IMR-90 (cell line): ENCODE measurements at regions not wholly inside any gene's neighbourhood (a gene's known extent, or its start where the extent isn't known, plus 50 kb on each side); places are given as distances from the start of the nearest gene placed in this dataset.

Experiments used
- ATAC-seq: fragments of 200-7000 bp; cut with Tn5 transposase; 2 replicates; pipeline ENCODE4 v1.9.1; 2020; ENCODE audit warnings: low read depth, mild to moderate bottlenecking, moderate library complexity
- BruUV-seq: library from RNA; stranded (reverse); fragments of 400-500 nt; replicated peaks from 2 replicates; lab custom pipeline; 2021; lab: Mats Ljungman, UMichigan
- CTCF ChIA-PET: fragments of 300-600 bp; formaldehyde crosslinking; extraction: SDS; loops from one replicate; lab custom pipeline; 2021; ENCODE audit warnings: antibody characterized with exemption; lab: Yijun Ruan, JAX
- POLR2A ChIA-PET: fragments of 300-600 bp; sonication (Branson Sonifier 250); formaldehyde crosslinking; loops from one replicate; lab custom pipeline; 2022; ENCODE audit warnings: antibody characterized with exemption; ENCODE audit not compliant: unreplicated experiment; lab: Charles Lee
- DNase-seq: peaks from one replicate; pipeline ENCODE4 v3.0.0; 2013
- H2AFZ ChIP-seq: replicated peaks from 2 replicates; pipeline ENCODE3; 2013; ENCODE audit warnings: low read length, mild to moderate bottlenecking; ENCODE audit not compliant: poor library complexity
- H2AK5ac ChIP-seq: 2 replicates; pipeline ENCODE4 v1.6.1; 2013; ENCODE audit warnings: low read depth, low read length, inconsistent platforms
- H2AK9ac ChIP-seq: replicated peaks from 2 replicates; pipeline ENCODE3; 2013; ENCODE audit warnings: mild to moderate bottlenecking, low read depth, low read length, moderate library complexity; ENCODE audit not compliant: poor library complexity
- H2BK120ac ChIP-seq: 2 replicates; pipeline ENCODE4 v1.6.1; 2013; ENCODE audit warnings: low read depth, low read length, inconsistent platforms
- H2BK15ac ChIP-seq: 3 replicates; pipeline ENCODE4 v1.6.1; 2013; ENCODE audit warnings: low read depth, low read length, inconsistent platforms
- H2BK20ac ChIP-seq: 2 replicates; pipeline ENCODE4 v1.6.1; 2013; ENCODE audit warnings: low read depth, mild to moderate bottlenecking, inconsistent platforms, low read length, moderate library complexity
- H2BK5ac ChIP-seq: 2 replicates; pipeline ENCODE4 v1.6.1; 2013; ENCODE audit warnings: mild to moderate bottlenecking, low read depth, low read length, inconsistent platforms; ENCODE audit not compliant: poor library complexity, severe bottlenecking
- H3K14ac ChIP-seq: replicated peaks from 2 replicates; pipeline ENCODE4 v1.6.1; 2013; ENCODE audit warnings: low read depth, low read length, inconsistent platforms
- H3K18ac ChIP-seq: 2 replicates; pipeline ENCODE4 v1.6.1; 2013; ENCODE audit warnings: low read depth, low read length, control low read depth
- H3K23ac ChIP-seq: 2 replicates; pipeline ENCODE4 v1.6.1; 2013; ENCODE audit warnings: low read depth, low read length, inconsistent platforms
- H3K27ac ChIP-seq: 2 replicates; pipeline ENCODE4 v1.5.1; 2013; ENCODE audit warnings: mild to moderate bottlenecking, control low read depth, low read length; ENCODE audit not compliant: insufficient read depth
- H3K27me3 ChIP-seq: 2 replicates; pipeline ENCODE4 v1.6.1; 2013; ENCODE audit warnings: low read length; ENCODE audit not compliant: control insufficient read depth, insufficient read depth
- H3K36me3 ChIP-seq: 2 replicates; pipeline ENCODE4 v1.6.1; 2013; ENCODE audit warnings: low read length, mixed read lengths; ENCODE audit not compliant: control insufficient read depth, insufficient read depth
- H3K4ac ChIP-seq: 2 replicates; pipeline ENCODE4 v1.6.1; 2013; ENCODE audit warnings: low read depth, low read length, inconsistent platforms
- H3K4me1 ChIP-seq: 2 replicates; pipeline ENCODE4 v1.6.1; 2013; ENCODE audit warnings: low read length, mixed read lengths; ENCODE audit not compliant: control insufficient read depth, insufficient read depth
- H3K4me2 ChIP-seq: 2 replicates; pipeline ENCODE4 v1.6.1; 2013; ENCODE audit warnings: low read depth, mild to moderate bottlenecking, control low read depth, low read length, moderate library complexity
- H3K4me3 ChIP-seq: 2 replicates; pipeline ENCODE4 v1.5.1; 2013; ENCODE audit warnings: low read depth, mild to moderate bottlenecking, control low read depth, low read length, moderate library complexity; ENCODE audit not compliant: insufficient read depth
- H3K56ac ChIP-seq: 2 replicates; pipeline ENCODE4 v1.6.1; 2013; ENCODE audit warnings: low read length, inconsistent platforms; ENCODE audit not compliant: insufficient read depth; ENCODE audit errors: extremely low read depth
- H3K79me1 ChIP-seq, 2 experiments: 2 replicates each; pipeline ENCODE4 v1.6.1; 2013; ENCODE audit warnings: low read length in 2 of 2, inconsistent platforms in 1 of 2, low read depth in 1 of 2
- H3K9ac ChIP-seq: 2 replicates; pipeline ENCODE4 v1.6.1; 2013; ENCODE audit warnings: low read depth, low read length, control low read depth
- H3K9me1 ChIP-seq: 2 replicates; pipeline ENCODE4 v1.6.1; 2013; ENCODE audit warnings: low read length, inconsistent platforms; ENCODE audit not compliant: insufficient read depth
- H3K9me3 ChIP-seq: 2 replicates; pipeline ENCODE4 v1.6.1; 2013; ENCODE audit warnings: low read length; ENCODE audit not compliant: control insufficient read depth, insufficient read depth
- H4K20me1 ChIP-seq: 2 replicates; pipeline ENCODE4 v1.6.1; 2013; ENCODE audit warnings: low read length, inconsistent platforms; ENCODE audit not compliant: insufficient read depth
- H4K5ac ChIP-seq: 2 replicates; pipeline ENCODE4 v1.6.1; 2013; ENCODE audit warnings: mild to moderate bottlenecking, low read depth, low read length, control low read depth
- H4K8ac ChIP-seq, 2 experiments: 2 replicates each; pipeline ENCODE4 v1.6.1; 2013; ENCODE audit warnings: low read depth in 2 of 2, low read length in 2 of 2, control low read depth in 1 of 2, inconsistent platforms in 1 of 2
- H4K91ac ChIP-seq: 2 replicates; pipeline ENCODE4 v1.6.1; 2013; ENCODE audit warnings: low read depth, low read length, inconsistent platforms; ENCODE audit not compliant: insufficient read depth
- BHLHE40 ChIP-seq: fragments of 150-350 bp; IDR thresholded peaks from 2 replicates; pipeline ENCODE4 v1.6.1; 2016; ENCODE audit warnings: mild to moderate bottlenecking, low read depth, low read length
- CEBPB ChIP-seq: IDR thresholded peaks from 2 replicates; pipeline ENCODE4 v1.6.1; 2012; ENCODE audit warnings: low read depth, low read length, improper control_type of control experiment
- CHD1 ChIP-seq: IDR thresholded peaks from 2 replicates; pipeline ENCODE4 v1.6.1; 2012; ENCODE audit warnings: low read depth, low read length, improper control_type of control experiment
- FOS ChIP-seq: fragments of 150-350 bp; IDR thresholded peaks from 2 replicates; pipeline ENCODE4 v1.6.1; 2016; ENCODE audit warnings: low read depth, low read length
- MAFK ChIP-seq: IDR thresholded peaks from 2 replicates; pipeline ENCODE4 v1.6.1; 2012; ENCODE audit warnings: low read depth, low read length, improper control_type of control experiment
- MAZ ChIP-seq: IDR thresholded peaks from 2 replicates; pipeline ENCODE4 v1.6.1; 2012; ENCODE audit warnings: low read depth, mild to moderate bottlenecking, low read length, improper control_type of control experiment, moderate library complexity, borderline replicate concordance
- MXI1 ChIP-seq: IDR thresholded peaks from 2 replicates; pipeline ENCODE4 v1.6.1; 2012; ENCODE audit warnings: low read depth, mild to moderate bottlenecking, low read length, moderate library complexity, borderline replicate concordance
- NFE2L2 ChIP-seq: fragments of 150-350 bp; IDR thresholded peaks from 2 replicates; pipeline ENCODE4 v1.6.1; 2016; ENCODE audit warnings: low read depth, mild to moderate bottlenecking, low read length
- POLR2A ChIP-seq: IDR thresholded peaks from 2 replicates; pipeline ENCODE4 v1.6.1; 2012; ENCODE audit warnings: mild to moderate bottlenecking, low read depth, low read length
- RAD21 ChIP-seq: IDR thresholded peaks from 2 replicates; pipeline ENCODE4 v1.6.1; 2012; ENCODE audit warnings: low read length, improper control_type of control experiment
- RCOR1 ChIP-seq: IDR thresholded peaks from 2 replicates; pipeline ENCODE4 v1.6.1; 2012; ENCODE audit warnings: mild to moderate bottlenecking, low read length, improper control_type of control experiment; ENCODE audit not compliant: insufficient replicate concordance
- RFX5 ChIP-seq: IDR thresholded peaks from 2 replicates; pipeline ENCODE4 v1.8.0; 2012; ENCODE audit warnings: low read depth, mild to moderate bottlenecking, low read length, moderate library complexity
- SMC3 ChIP-seq: fragments of 150-350 bp; IDR thresholded peaks from 2 replicates; pipeline ENCODE4 v1.6.1; 2016; ENCODE audit warnings: low read depth, mild to moderate bottlenecking, antibody characterized with exemption, low read length, moderate library complexity
- WGBS, 2 experiments: methylation state at CpG; one replicate each; pipeline versions ENCODE4 v1.1.5 to v1.1.7; 2013; ENCODE audit warnings: missing lambda C conversion rate in 2 of 2; ENCODE audit not compliant: insufficient read length in 1 of 2; ENCODE audit errors: extremely low coverage in 2 of 2; 5-methylcytosine and 5-hydroxymethylcytosine counted together
- dilution Hi-C: fragments of 300-500 bp; cut with HindIII; formaldehyde crosslinking; loops from one replicate; pipeline ENCODE4 v1.14.3; 2018; ENCODE audit warnings: low sequenced_read_pairs; ENCODE audit not compliant: unreplicated experiment
- in situ Hi-C: fragments of 300-500 bp; cut with MboI; formaldehyde crosslinking; loops from 3 replicates; pipeline ENCODE4 v1.14.3; 2019; ENCODE audit warnings: low sequenced_read_pairs, inconsistent platforms, mixed read lengths
- intact Hi-C: fragments of 100-400 bp; cut with micrococcal nuclease; formaldehyde crosslinking; loops from 2 replicates; pipeline ENCODE4 v1.10.0; 2022
- TF ChIP-seq, protein P1 (sequence below): fragments of 150-350 bp; IDR thresholded peaks from 2 replicates; pipeline ENCODE4 v1.6.1; 2017; ENCODE audit warnings: mild to moderate bottlenecking, antibody characterized with exemption, low read length, low read depth
- TF ChIP-seq, protein P2 (sequence below): fragments of 150-350 bp; IDR thresholded peaks from 2 replicates; pipeline ENCODE4 v1.6.1; 2016; ENCODE audit warnings: low read depth, mild to moderate bottlenecking, low read length, moderate library complexity, borderline replicate concordance
- TF ChIP-seq, protein P3 (sequence below): conservative IDR thresholded peaks from 2 replicates; pipeline ENCODE4 v1.5.1; 2012; ENCODE audit warnings: mild to moderate bottlenecking, low read depth, low read length, improper control_type of control experiment

DNA sequence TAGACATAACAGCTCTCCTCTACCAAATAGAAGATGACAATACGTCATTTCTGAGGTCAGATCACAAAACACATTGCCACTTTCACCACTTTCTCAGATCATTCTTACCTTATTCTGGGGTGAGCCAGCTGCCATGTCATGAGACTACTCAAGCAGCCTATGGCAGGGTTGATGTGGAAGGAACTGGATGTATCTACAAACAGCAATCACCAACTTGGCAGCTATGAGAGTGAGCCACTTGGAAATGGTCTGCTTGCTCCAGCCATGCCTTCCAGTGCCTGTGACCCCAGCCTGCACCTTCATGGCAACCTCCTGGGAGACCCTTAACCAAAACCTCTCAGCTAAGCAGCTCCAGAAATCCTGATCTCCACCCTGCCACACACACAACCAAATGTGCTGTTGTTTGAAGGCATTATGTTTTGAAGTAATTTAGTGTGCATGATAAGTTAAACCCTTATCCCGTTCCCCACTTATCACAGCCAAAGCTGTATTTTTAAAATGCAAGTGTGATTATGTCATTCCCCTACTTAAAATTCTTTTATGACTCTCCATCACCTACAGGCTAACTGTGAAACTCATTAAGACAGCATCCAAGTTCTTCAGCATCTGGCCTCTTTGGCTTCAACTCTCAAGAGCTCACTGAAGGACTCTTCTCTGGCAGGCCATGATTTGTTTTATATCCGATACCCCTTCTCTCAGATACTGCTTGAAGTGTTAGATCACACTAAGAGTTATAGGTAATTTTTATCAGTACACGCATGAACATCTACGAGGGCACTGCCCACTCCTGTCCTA is 150.6 kb downstream of the LY86 start:
- H3K56ac ChIP-seq, result no peak overlapping the region
- no peaks in the 10 kb centered on the region for H4K20me1 ChIP-seq
- no peak overlapping the region for H4K91ac ChIP-seq
- H2BK15ac ChIP-seq, result no peak overlapping the region
- no peaks in the 10 kb centered on the region for H3K79me1 ChIP-seq
- no peak overlapping the region for H3K9ac ChIP-seq
- no peak overlapping the region for H2AK5ac ChIP-seq
- H2AK9ac ChIP-seq, result no peak overlapping the region
- no TSS peak for BruUV-seq
- dilution Hi-C loops, result no loop called here
- H3K4ac ChIP-seq, result no peak overlapping the region
- H4K8ac ChIP-seq, result no peak overlapping the region
- ChIA-PET POLR2A (no interaction called here), CTCF (no interaction called here)
- no peak overlapping the region for H3K14ac ChIP-seq
- in situ Hi-C loops, result no loop called here
- no peak overlapping the region for H2AFZ ChIP-seq
- ATAC-seq, result no peak
- H2BK120ac ChIP-seq, result no peak overlapping the region
- no peak overlapping the region for H2BK20ac ChIP-seq
- no peak overlapping the region for H3K27ac ChIP-seq
- H3K4me3 ChIP-seq, result no peak overlapping the region
- no peaks in the 10 kb centered on the region for H3K9me3 ChIP-seq
- H2BK5ac ChIP-seq, result no peak overlapping the region
- H3K4me2 ChIP-seq, result no peak overlapping the region
- H3K23ac ChIP-seq, result no peak overlapping the region
- H3K18ac ChIP-seq, result no peak overlapping the region
- H3K36me3 ChIP-seq, result no peaks in the 10 kb centered on the region
- TF ChIP-seq MAFK, result no peak
- no peak for TF ChIP-seq MXI1
- TF ChIP-seq, protein P1, sequence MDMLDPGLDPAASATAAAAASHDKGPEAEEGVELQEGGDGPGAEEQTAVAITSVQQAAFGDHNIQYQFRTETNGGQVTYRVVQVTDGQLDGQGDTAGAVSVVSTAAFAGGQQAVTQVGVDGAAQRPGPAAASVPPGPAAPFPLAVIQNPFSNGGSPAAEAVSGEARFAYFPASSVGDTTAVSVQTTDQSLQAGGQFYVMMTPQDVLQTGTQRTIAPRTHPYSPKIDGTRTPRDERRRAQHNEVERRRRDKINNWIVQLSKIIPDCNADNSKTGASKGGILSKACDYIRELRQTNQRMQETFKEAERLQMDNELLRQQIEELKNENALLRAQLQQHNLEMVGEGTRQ, result no peak
- TF ChIP-seq RAD21, result no peak
- no peak for TF ChIP-seq POLR2A
- no peak for TF ChIP-seq MAZ
- TF ChIP-seq, protein P2, sequence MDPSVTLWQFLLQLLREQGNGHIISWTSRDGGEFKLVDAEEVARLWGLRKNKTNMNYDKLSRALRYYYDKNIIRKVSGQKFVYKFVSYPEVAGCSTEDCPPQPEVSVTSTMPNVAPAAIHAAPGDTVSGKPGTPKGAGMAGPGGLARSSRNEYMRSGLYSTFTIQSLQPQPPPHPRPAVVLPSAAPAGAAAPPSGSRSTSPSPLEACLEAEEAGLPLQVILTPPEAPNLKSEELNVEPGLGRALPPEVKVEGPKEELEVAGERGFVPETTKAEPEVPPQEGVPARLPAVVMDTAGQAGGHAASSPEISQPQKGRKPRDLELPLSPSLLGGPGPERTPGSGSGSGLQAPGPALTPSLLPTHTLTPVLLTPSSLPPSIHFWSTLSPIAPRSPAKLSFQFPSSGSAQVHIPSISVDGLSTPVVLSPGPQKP, result no peak
- TF ChIP-seq FOS, result no peak
- TF ChIP-seq RCOR1, result no peak
- no peak for TF ChIP-seq SMC3
- no peak for TF ChIP-seq NFE2L2
- TF ChIP-seq CEBPB, result no peak
- no peak for TF ChIP-seq RFX5
- TF ChIP-seq CHD1, result no peak
- TF ChIP-seq BHLHE40, result no peak
- TF ChIP-seq, protein P3, sequence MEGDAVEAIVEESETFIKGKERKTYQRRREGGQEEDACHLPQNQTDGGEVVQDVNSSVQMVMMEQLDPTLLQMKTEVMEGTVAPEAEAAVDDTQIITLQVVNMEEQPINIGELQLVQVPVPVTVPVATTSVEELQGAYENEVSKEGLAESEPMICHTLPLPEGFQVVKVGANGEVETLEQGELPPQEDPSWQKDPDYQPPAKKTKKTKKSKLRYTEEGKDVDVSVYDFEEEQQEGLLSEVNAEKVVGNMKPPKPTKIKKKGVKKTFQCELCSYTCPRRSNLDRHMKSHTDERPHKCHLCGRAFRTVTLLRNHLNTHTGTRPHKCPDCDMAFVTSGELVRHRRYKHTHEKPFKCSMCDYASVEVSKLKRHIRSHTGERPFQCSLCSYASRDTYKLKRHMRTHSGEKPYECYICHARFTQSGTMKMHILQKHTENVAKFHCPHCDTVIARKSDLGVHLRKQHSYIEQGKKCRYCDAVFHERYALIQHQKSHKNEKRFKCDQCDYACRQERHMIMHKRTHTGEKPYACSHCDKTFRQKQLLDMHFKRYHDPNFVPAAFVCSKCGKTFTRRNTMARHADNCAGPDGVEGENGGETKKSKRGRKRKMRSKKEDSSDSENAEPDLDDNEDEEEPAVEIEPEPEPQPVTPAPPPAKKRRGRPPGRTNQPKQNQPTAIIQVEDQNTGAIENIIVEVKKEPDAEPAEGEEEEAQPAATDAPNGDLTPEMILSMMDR, result no peak
- no peaks in the 10 kb centered on the region for H3K4me1 ChIP-seq
- no CpG with 5 or more reads among the region's 5 CpGs for WGBS, 2 experiments
- no peak for DNase-seq
- H4K5ac ChIP-seq, result no peak overlapping the region
- intact Hi-C loops, result no loop called here
- peaks cover 4% of the 10 kb centered on the region for H3K27me3 ChIP-seq
- no peaks in the 10 kb centered on the region for H3K9me1 ChIP-seq
